Suprapubic skin (tissue), 4 donors: ENCODE measurements at regions not wholly inside any gene's neighbourhood (a gene's known extent, or its start where the extent isn't known, plus 50 kb on each side); places are given as distances from the start of the nearest gene placed in this dataset.

Experiments used
- DNase-seq, 2 donors: peaks; one replicate each; pipeline ENCODE4 v3.0.0-alpha.2; 2019; ENCODE audit warnings: low spot score in 2 of 2
- H3K27ac ChIP-seq: fragments of 200-600 bp; sonication (generic); one replicate; pipeline ENCODE4 v1.5.1; 2019
- H3K27me3 ChIP-seq: fragments of 200-600 bp; sonication (generic); one replicate; pipeline ENCODE4 v1.5.1; 2019
- H3K36me3 ChIP-seq: fragments of 200-600 bp; sonication (generic); one replicate; pipeline ENCODE4 v1.5.1; 2019
- H3K4me1 ChIP-seq: fragments of 200-600 bp; sonication (generic); one replicate; pipeline ENCODE4 v1.5.1; 2019
- H3K4me3 ChIP-seq: fragments of 200-600 bp; sonication (generic); one replicate; pipeline ENCODE4 v1.5.1; 2019; ENCODE audit warnings: mild to moderate bottlenecking
- H3K9me3 ChIP-seq: fragments of 200-600 bp; sonication (generic); one replicate; pipeline ENCODE4 v1.5.1; 2019
- CTCF ChIP-seq, 2 donors: fragments of 200-600 bp in 1 of 2; fragments of 450-650 bp in 1 of 2; sonication (generic) in 1 of 2; IDR thresholded peaks; one replicate each; pipeline ENCODE4 v1.5.1; 2016 to 2019; ENCODE audit warnings: antibody characterized with exemption in 2 of 2, mild to moderate bottlenecking in 1 of 2, moderate library complexity in 1 of 2
- EP300 ChIP-seq: sonication (generic); formaldehyde crosslinking; IDR thresholded peaks from one replicate; pipeline ENCODE4 v1.6.1; 2017; ENCODE audit warnings: antibody characterized with exemption
- POLR2A ChIP-seq, 2 donors: fragments of 450-650 bp; IDR thresholded peaks; one replicate each; pipeline ENCODE4 v1.6.1; 2017; ENCODE audit warnings: antibody characterized with exemption in 2 of 2, mild to moderate bottlenecking in 2 of 2, moderate library complexity in 2 of 2
- POLR2AphosphoS5 ChIP-seq, 3 donors: sonication (generic); formaldehyde crosslinking; IDR thresholded peaks; one replicate each; pipeline ENCODE4 v1.6.1; 2017; ENCODE audit warnings: antibody characterized with exemption in 3 of 3
- WGBS: methylation state at CpG from one replicate; pipeline ENCODE4 v1.1.5; 2018; 5-methylcytosine and 5-hydroxymethylcytosine counted together

- TF ChIP-seq EP300 (no peak), POLR2A (IDR thresholded peaks at IDR 0.05) (no peak), CTCF (IDR thresholded peaks at IDR 0.05) (no peak), POLR2AphosphoS5 (IDR thresholded peaks at IDR 0.05) (no peak)
- H3K4me3 ChIP-seq = no peak overlapping the region
- H3K27me3 ChIP-seq = no peaks in the 10 kb centered on the region
- H3K9me3 ChIP-seq = peaks cover 3% of the 10 kb centered on the region
- no peaks in the 10 kb centered on the region for H3K36me3 ChIP-seq
- H3K4me1 ChIP-seq = no peaks in the 10 kb centered on the region
- WGBS = 41% methylated on average over 1 of the region's 1 CpG
- no peak overlapping the region for H3K27ac ChIP-seq
- DNase-seq = no peak
These were observed 216.0 kb upstream of the TAPT1 start for GRCh38 chr4:16442296-16442695.

GRCh38 chr4:16439768-16440167 is 213.5 kb upstream of the TAPT1 start:
- H3K36me3 ChIP-seq = no peaks in the 10 kb centered on the region
- H3K27ac ChIP-seq = no peak overlapping the region
- DNase-seq = no peak
- H3K27me3 ChIP-seq = no peaks in the 10 kb centered on the region
- no peak overlapping the region for H3K4me3 ChIP-seq
- no peaks in the 10 kb centered on the region for H3K4me1 ChIP-seq
- TF ChIP-seq EP300 (no peak), CTCF (IDR thresholded peaks at IDR 0.05) (no peak), POLR2AphosphoS5 (IDR thresholded peaks at IDR 0.05) (no peak), POLR2A (IDR thresholded peaks at IDR 0.05) (no peak)
- H3K9me3 ChIP-seq = peaks cover 6% of the 10 kb centered on the region
- WGBS = 67% methylated on average over 1 of the region's 1 CpG

GRCh38 chr4:16438986-16439385 is 212.7 kb upstream of the TAPT1 start:
- Histone ChIP-seq H3K9me3 (peaks cover 6% of the 10 kb centered on the region), H3K36me3 (no peaks in the 10 kb centered on the region), H3K27me3 (no peaks in the 10 kb centered on the region), H3K27ac (no peak overlapping the region), H3K4me1 (no peaks in the 10 kb centered on the region), H3K4me3 (no peak overlapping the region)
- no peak for TF ChIP-seq CTCF (IDR thresholded peaks at IDR 0.05)
- TF ChIP-seq EP300 = no peak
- TF ChIP-seq POLR2A (IDR thresholded peaks at IDR 0.05) = no peak
- no peak for TF ChIP-seq POLR2AphosphoS5 (IDR thresholded peaks at IDR 0.05)
- DNase-seq = no peak

- TF ChIP-seq POLR2AphosphoS5 (IDR thresholded peaks at IDR 0.05) (no peak), POLR2A (IDR thresholded peaks at IDR 0.05) (no peak)
- peaks cover 6% of the 10 kb centered on the region for H3K9me3 ChIP-seq
- no peak overlapping the region for H3K4me3 ChIP-seq
- DNase-seq = no peak
- 92% methylated on average over 2 of the region's 2 CpGs for WGBS
- H3K4me1 ChIP-seq = no peaks in the 10 kb centered on the region
- no peaks in the 10 kb centered on the region for H3K27me3 ChIP-seq
- no peaks in the 10 kb centered on the region for H3K36me3 ChIP-seq
- no peak overlapping the region for H3K27ac ChIP-seq
These were observed 211.6 kb upstream of the TAPT1 start for GRCh38 chr4:16437836-16438235.

GRCh38 chr4:16431866-16432265 is 205.6 kb upstream of the TAPT1 start:
- H3K9me3 ChIP-seq = peaks cover 4% of the 10 kb centered on the region
- H3K27me3 ChIP-seq = no peaks in the 10 kb centered on the region
- no peak for DNase-seq
- no peaks in the 10 kb centered on the region for H3K36me3 ChIP-seq
- no peak overlapping the region for H3K4me3 ChIP-seq
- no peaks in the 10 kb centered on the region for H3K4me1 ChIP-seq
- H3K27ac ChIP-seq = no peak overlapping the region
- TF ChIP-seq POLR2AphosphoS5 (IDR thresholded peaks at IDR 0.05) = no peak

- no peaks in the 10 kb centered on the region for H3K36me3 ChIP-seq
- H3K4me1 ChIP-seq = no peaks in the 10 kb centered on the region
- H3K4me3 ChIP-seq = no peak overlapping the region
- H3K9me3 ChIP-seq = no peaks in the 10 kb centered on the region
- no peaks in the 10 kb centered on the region for H3K27me3 ChIP-seq
- no peak for TF ChIP-seq CTCF (IDR thresholded peaks at IDR 0.05)
- no peak for TF ChIP-seq POLR2A (IDR thresholded peaks at IDR 0.05)
- TF ChIP-seq EP300 = no peak
- no peak for TF ChIP-seq POLR2AphosphoS5 (IDR thresholded peaks at IDR 0.05)
- H3K27ac ChIP-seq = no peak overlapping the region
- DNase-seq = no peak
These were observed 192.5 kb upstream of the TAPT1 start for GRCh38 chr4:16418814-16419213.
